H4 (cell line): ENCODE measurements at regions not wholly inside any gene's neighbourhood (a gene's known extent, or its start where the extent isn't known, plus 50 kb on each side); places are given as distances from the start of the nearest gene placed in this dataset.

ENCODE experiments used
- DNase-seq: peaks from one replicate; pipeline ENCODE4 v3.0.0-alpha.2; 2015; ENCODE audit warnings: low spot score

GRCh38 chr21:19830446-19830845, 1167.8 kb upstream of the NCAM2 start:
- DNase-seq: no peak

- DNase-seq: no peak
These were observed 1165.7 kb upstream of the NCAM2 start for GRCh38 chr21:19832551-19832950.

GRCh38 chr21:19833082-19833481, 1165.1 kb upstream of the NCAM2 start:
- DNase-seq: no peak

GRCh38 chr21:19842601-19843000, 1155.6 kb upstream of the NCAM2 start:
- no peak for DNase-seq

- DNase-seq: no peak
These were observed 1153.9 kb upstream of the NCAM2 start for GRCh38 chr21:19844334-19844733.

GRCh38 chr21:19850157-19850556, 1148.1 kb upstream of the NCAM2 start:
- DNase-seq: no peak

GRCh38 chr21:19853061-19853460, 1145.1 kb upstream of the NCAM2 start:
- DNase-seq: no peak

- DNase-seq: no peak
These were observed 1144.3 kb upstream of the NCAM2 start for GRCh38 chr21:19853709-19854575.

GRCh38 chr21:19855522-19855921, 1142.7 kb upstream of the NCAM2 start:
- no peak for DNase-seq

- DNase-seq: no peak
These were observed 1133.7 kb upstream of the NCAM2 start for GRCh38 chr21:19864476-19864875.

- DNase-seq: no peak
These were observed 1127.5 kb upstream of the NCAM2 start for GRCh38 chr21:19870682-19871081.

GRCh38 chr21:19874521-19874920, 1123.7 kb upstream of the NCAM2 start:
- no peak for DNase-seq

GRCh38 chr21:19878133-19878532, 1120.1 kb upstream of the NCAM2 start:
- DNase-seq: no peak

- DNase-seq: no peak
These were observed 1098.6 kb upstream of the NCAM2 start for GRCh38 chr21:19899645-19900044.

- DNase-seq: no peak
These were observed 1098.1 kb upstream of the NCAM2 start for GRCh38 chr21:19900149-19900548.

GRCh38 chr21:19908390-19908789, 1089.8 kb upstream of the NCAM2 start:
- DNase-seq: no peak

- no peak for DNase-seq
These were observed 1084.2 kb upstream of the NCAM2 start for GRCh38 chr21:19914028-19914427.

- no peak for DNase-seq
These were observed 1077.0 kb upstream of the NCAM2 start for GRCh38 chr21:19921211-19921610.

GRCh38 chr21:19922122-19922521, 1076.1 kb upstream of the NCAM2 start:
- no peak for DNase-seq

- no peak for DNase-seq
These were observed 1062.7 kb upstream of the NCAM2 start for GRCh38 chr21:19935467-19935866.

GRCh38 chr21:19937619-19938018, 1060.6 kb upstream of the NCAM2 start:
- no peak for DNase-seq

- DNase-seq: no peak
These were observed 1056.6 kb upstream of the NCAM2 start for GRCh38 chr21:19941626-19942025.

GRCh38 chr21:19950347-19950746, 1047.9 kb upstream of the NCAM2 start:
- no peak for DNase-seq

GRCh38 chr21:19969156-19969555, 1029.1 kb upstream of the NCAM2 start:
- DNase-seq: no peak
